ENCODE measurements at regions not wholly inside any gene's neighbourhood (a gene's known extent, or its start where the extent isn't known, plus 50 kb on each side); places are given as distances from the start of the nearest gene placed in this dataset.

- DNase-seq, result no peak
These were observed 110.3 kb downstream of the DDX1 start for GRCh38 chr2:15701991-15702390.

DNA sequence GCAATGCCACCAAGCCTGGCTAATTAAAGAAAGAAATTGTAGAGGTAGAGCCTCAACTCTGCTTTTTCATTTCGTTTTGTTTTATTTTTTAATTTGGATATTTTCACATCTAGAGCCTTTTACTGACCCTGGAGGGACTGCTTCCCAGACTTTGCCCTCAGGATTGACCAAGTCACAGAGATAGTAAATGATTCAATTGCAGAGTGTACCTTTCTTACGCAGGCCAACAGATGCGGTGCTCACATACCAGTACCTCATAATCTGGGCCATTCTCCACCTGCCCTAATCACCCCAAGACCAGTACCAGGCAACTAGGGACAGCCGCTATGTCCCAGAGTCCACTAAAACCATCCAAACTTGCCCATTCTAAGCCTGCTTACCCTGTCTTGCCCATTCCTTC is 110.8 kb downstream of the DDX1 start:
- no peak for DNase-seq

DNA sequence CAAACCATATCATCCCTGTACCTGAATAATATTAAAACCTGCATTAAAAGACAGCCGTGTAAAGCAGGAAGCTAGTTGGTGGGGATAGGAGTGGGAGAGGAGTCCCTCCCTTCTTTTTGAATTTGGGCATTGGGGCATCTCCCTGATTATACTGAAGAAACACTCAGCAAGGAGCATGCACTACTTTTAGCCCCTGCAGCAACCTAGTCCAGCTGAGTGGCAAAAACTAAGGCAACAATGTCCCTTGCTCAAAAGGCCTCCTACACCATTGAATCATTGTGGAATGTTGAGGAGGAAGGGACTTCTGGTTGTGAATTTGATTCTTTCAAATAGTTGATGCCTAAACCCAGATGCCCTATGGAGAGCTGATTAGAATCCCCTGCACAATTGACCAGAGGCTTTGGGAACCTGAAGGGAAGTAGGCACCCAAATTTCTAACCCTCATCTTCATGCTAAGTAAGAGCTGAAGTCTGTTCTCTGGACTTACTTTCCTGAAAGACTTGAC is 111.7 kb downstream of the DDX1 start:
- no peak for DNase-seq

GRCh38 chr2:15704086-15704787 is 112.6 kb downstream of the DDX1 start:
- DNase-seq, result no peak

- no peak for DNase-seq
These were observed 113.1 kb downstream of the DDX1 start for GRCh38 chr2:15704788-15705115.

DNA sequence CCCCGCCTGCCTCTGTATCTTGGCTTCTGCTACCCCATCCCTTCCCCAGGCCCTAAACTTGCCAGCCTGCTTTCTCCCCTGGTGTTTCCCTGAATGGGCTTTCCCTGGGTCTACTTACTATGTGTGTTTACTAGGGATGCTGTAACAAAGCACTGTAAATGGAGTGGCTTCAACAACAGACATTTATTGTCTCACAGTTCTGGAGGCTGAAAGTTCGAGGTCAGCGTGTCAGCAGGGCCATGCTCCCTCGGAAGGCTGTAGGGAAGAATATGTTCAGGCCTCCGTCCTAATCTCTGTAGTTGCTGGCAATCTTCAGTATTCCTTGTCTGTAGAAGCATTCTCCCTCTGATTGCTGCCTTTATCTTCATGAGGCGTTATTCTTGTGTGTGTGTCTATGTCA is 113.6 kb downstream of the DDX1 start:
- DNase-seq, result no peak

GRCh38 chr2:15705839-15706386 is 114.2 kb downstream of the DDX1 start:
- no peak for DNase-seq

DNA sequence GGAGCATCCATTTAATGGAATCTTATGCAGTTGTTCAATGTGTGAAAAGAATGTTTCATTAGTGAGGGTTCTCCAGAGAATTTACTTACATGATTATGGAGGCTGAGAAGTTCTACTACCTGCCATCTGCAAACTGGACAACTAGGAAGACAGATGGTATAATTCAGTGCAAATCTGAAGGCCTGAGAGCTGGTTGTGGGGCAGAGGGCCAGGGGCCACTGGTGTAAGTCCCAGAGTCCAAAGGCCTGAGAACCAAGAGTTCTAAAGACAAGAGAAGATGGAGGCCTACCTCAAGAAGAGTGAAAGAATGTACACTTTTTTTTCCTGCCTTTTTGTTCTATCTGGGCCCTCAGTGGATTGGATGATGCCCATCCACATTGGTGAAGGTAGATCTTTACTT is 114.8 kb downstream of the DDX1 start:
- no peak for DNase-seq

GRCh38 chr2:15706986-15707632 is 115.4 kb downstream of the DDX1 start:
- DNase-seq, result no peak

DNA sequence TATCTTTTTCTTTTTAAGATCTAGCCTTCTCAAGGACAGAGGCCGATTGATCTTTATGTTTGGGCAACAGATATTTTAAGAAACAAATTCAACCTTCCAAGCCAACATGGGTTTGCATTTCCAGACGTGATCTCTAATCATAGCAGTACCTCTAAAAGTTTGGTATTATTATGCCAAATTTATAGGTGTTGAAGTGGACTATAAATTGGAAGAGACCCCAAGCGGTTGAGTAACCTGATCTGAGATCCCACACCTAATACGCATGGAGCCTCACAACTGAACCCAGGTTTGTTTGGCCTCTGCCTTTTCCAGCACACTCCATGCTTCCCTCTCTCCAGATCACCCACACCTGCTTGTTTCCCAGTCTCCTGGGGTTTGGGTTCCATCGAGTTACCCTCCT is 116.5 kb downstream of the DDX1 start:
- DNase-seq, result no peak

DNA sequence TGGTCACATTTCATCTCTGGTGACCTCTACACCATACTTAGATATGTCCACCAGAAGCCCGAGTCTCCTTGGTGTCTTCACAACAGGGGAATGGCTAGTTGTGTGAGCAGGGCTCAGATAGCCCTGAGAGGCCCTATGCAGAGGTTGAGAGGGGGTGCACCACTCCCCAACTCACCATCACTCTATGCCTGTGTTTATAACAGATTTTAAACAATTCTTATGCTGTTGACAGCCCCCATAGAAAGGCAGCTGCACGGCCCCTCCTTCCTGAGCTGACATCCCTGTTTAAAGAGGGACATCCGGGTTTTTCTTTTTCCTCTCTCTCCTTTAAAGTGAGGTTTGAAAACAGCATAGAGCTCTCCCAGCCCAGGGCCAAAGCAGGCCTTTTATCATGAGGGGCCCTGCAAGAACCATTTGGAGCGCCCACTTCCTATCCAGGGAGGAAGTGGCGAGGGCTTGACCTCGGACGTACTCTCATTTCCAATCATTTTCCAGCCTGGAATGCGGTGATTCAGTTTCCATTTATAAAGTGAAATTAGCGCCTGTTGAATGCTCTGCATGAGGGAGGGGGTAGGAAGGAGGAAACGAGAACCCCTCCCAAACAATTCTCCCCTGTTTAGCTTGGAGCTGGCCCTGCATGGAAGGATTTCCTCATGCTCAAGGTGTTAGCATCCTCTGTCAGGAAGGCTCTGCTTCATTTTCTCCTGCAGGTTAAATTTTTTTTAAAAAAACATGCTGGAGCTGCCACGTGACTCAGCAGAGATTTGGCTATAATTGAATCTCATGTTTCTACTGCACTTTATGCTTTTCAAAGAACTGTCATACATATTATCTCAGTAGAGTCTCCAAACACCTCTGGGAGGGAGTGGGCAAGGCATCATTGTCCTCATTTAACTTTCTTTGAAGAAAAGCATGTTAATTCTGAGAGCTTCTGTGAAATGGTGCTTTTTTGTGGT is 117.5 kb downstream of the DDX1 start:
- no peak for DNase-seq

GRCh38 chr2:15711126-15711860 is 119.6 kb downstream of the DDX1 start:
- DNase-seq, result no peak

- DNase-seq, result no peak
These were observed 121.1 kb downstream of the DDX1 start for GRCh38 chr2:15712551-15713342.

GRCh38 chr2:15713475-15713874 is 121.8 kb downstream of the DDX1 start:
- no peak for DNase-seq

DNA sequence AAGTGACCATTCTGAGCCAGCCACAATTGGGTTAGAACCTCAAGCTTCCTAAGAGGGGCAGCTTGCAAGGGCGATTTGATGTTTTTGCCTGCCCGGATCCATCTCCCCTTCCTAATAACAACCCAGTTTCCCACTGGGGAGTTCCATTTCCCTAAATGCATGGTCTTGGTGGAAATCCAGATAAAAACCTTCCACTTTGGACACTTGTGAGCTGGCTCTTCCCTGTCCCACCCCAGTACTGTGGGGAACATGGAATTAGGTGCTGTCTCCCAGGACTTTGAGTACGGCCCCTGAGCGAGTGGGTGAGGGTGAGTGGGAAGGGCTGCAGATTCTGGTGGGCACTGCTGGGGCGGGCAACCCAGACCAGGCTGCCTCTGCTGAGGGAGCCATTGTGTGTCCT is 122.3 kb downstream of the DDX1 start:
- no peak for DNase-seq

DNA sequence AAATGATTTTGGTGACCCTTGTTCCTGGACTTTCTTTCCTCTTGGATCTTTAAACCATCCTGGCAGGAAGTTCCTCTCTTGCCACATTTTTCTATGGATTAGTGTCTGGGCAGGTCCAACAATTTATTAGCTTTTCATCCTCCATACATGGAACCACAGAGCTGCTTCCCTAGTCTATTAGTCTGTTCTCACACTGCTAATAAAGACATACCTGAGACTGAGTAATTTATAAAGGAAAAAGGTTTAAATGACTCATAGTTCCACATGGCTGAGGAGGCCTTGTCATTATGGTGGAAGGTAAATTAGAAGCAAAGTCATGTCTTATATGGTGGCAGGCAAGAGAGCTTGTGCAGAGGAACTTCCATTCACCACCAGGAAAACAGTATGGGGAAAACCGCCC is 122.9 kb downstream of the DDX1 start:
- no peak for DNase-seq

DNA sequence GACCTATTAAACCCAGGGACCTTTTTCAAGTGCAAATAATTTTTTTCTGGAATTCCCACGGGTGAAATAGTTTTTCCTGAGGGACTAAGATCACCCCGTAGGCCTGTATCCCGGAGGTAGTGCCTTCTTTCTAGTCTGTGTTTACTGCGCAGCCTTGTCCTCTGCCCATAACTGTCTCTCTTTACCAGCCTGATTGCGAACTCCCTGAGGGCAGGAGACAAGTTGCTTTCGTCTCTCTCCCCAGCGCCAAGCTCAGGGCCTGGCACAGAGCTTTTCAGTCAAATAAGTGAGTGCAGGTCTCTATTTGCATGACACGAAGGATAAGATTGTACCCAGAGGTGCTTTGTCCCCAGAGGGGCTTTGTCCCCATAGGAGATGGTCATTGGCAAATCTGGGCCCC is 123.9 kb downstream of the DDX1 start:
- DNase-seq, result no peak

DNA sequence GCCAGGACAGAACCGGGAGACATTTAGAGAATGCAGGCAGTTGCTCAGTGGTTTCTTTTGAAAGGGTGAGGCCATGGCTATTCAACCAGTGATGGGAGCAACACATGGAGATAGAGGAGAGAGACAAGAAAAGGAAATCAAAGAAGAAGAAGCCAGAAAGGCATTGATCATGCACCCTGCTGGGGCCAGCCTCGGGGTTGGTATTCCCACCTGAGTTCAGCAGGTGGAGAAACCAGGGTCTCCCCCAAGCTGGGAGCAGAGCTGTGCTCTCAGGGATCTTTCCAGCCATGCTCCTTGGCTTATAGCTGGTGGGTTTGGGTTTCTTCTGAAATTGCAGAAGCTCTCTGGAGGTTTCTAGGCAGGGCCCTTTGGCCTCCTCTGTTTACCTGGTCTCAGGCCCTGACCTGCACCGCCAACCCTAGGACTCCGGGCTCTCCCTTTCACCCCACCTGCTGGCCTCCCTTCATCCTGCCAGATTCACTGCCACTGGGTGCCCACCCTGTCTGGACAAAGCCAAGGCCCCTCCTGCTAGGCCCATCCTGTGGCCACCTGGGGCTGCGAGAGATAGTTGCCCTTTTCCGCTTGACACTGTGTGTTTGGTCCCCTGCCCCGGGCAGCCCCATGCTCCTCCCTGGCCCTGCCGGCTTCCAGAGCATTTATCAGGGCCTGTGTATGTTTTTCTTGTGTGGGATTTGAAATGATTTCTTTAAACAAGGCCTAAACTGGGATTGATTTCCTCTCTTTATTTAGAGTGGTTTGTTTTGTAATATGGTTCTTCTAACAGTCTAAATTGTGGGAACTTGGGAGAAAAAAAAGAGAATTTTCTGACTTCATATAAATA is 126.7 kb downstream of the DDX1 start:
- DNase-seq, result no peak

- no peak for DNase-seq
These were observed 127.3 kb downstream of the DDX1 start for GRCh38 chr2:15718944-15719323.

DNA sequence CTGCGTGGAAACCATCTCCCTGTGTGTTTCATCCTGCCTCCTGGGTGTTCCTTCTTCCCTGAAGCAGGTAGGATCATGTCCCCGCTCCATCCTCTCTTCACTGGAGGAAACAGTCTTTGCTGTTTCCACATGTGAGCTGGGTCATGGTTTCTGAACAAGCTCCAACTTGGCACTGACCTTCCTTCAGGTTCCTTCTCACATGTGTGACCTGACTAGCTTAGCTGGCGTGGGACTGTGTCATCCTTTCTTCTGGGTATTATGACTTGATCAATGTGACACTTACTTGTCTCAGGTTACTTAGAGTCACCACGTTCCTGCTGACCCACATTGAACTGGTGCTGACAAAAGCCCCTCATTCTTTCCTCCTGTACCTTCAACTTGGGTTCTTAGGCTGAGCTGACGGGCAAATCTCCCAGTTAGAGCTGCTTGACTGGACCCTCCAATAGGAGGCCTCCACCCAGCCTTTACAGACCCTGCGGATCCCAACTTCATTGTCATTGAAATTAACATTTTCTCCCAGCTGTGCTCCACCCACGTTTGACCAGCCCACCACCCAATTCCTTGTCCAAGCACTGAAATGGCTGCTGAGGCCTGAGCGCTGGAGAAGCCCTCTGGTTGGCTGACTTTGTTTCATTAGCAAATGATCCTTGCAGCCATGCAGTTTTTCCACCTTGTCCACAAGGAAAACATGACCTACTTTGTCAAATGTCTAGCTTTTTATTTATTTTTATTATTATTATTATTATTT is 128.1 kb downstream of the DDX1 start:
- no peak for DNase-seq
